ENCODE measurements at regions not wholly inside any gene's neighbourhood (a gene's known extent, or its start where the extent isn't known, plus 50 kb on each side); places are given as distances from the start of the nearest gene placed in this dataset.

DNA sequence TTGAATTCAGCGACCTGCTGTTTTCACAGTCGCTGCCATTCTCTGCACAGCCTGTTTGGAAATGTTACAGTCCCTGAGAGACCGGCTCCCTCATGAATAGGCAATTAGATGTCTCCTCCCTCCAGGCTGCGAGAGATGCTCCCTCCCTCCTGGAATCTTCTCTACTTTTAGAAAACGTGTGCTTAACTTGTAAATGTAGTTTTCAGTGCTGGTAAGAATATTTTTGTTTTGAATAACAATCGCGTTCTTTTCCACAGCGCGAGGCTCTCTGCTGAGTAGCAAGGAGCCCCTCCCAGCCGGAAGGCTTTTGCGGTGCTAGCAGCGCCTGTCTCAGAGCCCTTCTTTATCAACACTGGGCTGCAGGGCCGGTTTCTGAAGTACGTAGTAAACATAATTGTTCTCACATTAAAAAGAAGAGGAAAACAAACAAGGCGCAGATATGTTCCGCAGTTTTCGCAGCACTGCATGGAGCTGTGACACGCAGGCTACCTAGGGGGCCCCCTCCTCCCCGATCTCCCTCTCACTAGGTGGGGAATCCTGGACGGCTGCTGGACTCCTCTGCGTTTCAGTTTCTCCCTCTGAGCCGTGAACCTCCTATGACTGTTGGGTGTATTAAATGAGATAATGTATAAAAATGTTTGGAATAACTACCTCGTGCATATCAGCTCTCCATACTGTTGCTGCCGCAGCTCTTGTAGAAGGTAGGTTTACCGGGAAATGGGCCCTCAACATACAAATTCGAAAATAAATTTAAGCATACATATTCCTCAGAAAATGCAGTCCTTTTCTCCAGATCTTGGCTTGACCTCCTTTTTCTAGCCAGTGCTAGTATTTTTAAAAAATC is 79.0 kb upstream of the SPACA1 start:
- Histone ChIP-seq H4K20me1 (ENCODE audit: control insufficient read depth, insufficient read depth, insufficient read length) (no peaks in the 10 kb centered on the region), H4K5ac (ENCODE audit: insufficient read length, low read depth, low read length) (no peak overlapping the region), H3K9me3 (ENCODE audit: control insufficient read depth, low read depth, low read length) (no peaks in the 10 kb centered on the region), H2BK120ac (ENCODE audit: low read depth, low read length, poor library complexity, severe bottlenecking) (no peak overlapping the region), H3K14ac (ENCODE audit: insufficient read depth, low read length) (no peak overlapping the region), H3K4me2 (ENCODE audit: insufficient read depth, insufficient read length, low read length) (peak overlapping the region; percentile 73), H3K27ac (ENCODE audit: insufficient read length, low read depth, low read length) (no peak overlapping the region), H4K91ac (ENCODE audit: insufficient read length, low read depth, low read length) (no peak overlapping the region), H2BK15ac (ENCODE audit: low read depth, low read length) (no peak overlapping the region), H3T11ph (ENCODE audit: low read length) (no peak overlapping the region), H2AFZ (ENCODE audit: low read length) (peak overlapping the region; percentile 59), H3K18ac (ENCODE audit: insufficient read length, low read depth, low read length) (no peak overlapping the region), H3K27me3 (ENCODE audit: insufficient read depth, low read length) (no peaks in the 10 kb centered on the region), H2BK20ac (ENCODE audit: low read depth, low read length, poor library complexity, severe bottlenecking) (no peak overlapping the region), H3K9ac (ENCODE audit: extremely low read depth, insufficient read length, low read length) (peak overlapping the region; percentile 18), H2BK12ac (ENCODE audit: insufficient read length, low read depth, low read length) (no peak overlapping the region), H3K79me1 (ENCODE audit: insufficient read depth, low read depth, low read length, poor library complexity, severe bottlenecking) (no peaks in the 10 kb centered on the region), H2AK5ac (ENCODE audit: insufficient read length, low read length) (no peak overlapping the region), H3K23ac (ENCODE audit: insufficient read length, low read depth, low read length) (no peak overlapping the region), H3K23me2 (ENCODE audit: insufficient read length, low read depth, low read length, poor library complexity, severe bottlenecking) (no peaks in the 10 kb centered on the region), H3K4me1 (ENCODE audit: insufficient read depth, low read length) (no peaks in the 10 kb centered on the region), H4K8ac (replicated peaks; ENCODE audit: insufficient read length, low read depth, low read length) (no peak overlapping the region), H2BK5ac (ENCODE audit: insufficient read length, low read length) (no peak overlapping the region), H3K4ac (ENCODE audit: low read depth, low read length) (no peak overlapping the region), H3K56ac (ENCODE audit: insufficient read length, low read depth, low read length) (no peak overlapping the region), H3K79me2 (ENCODE audit: insufficient read depth, low read length) (no peaks in the 10 kb centered on the region)
- peak; percentile 39 for DNase-seq
- TF ChIP-seq, protein P1, sequence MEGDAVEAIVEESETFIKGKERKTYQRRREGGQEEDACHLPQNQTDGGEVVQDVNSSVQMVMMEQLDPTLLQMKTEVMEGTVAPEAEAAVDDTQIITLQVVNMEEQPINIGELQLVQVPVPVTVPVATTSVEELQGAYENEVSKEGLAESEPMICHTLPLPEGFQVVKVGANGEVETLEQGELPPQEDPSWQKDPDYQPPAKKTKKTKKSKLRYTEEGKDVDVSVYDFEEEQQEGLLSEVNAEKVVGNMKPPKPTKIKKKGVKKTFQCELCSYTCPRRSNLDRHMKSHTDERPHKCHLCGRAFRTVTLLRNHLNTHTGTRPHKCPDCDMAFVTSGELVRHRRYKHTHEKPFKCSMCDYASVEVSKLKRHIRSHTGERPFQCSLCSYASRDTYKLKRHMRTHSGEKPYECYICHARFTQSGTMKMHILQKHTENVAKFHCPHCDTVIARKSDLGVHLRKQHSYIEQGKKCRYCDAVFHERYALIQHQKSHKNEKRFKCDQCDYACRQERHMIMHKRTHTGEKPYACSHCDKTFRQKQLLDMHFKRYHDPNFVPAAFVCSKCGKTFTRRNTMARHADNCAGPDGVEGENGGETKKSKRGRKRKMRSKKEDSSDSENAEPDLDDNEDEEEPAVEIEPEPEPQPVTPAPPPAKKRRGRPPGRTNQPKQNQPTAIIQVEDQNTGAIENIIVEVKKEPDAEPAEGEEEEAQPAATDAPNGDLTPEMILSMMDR (conservative IDR thresholded peaks at IDR 0.05), result no peak; the same call in 2 of the 3 replicates
- 0 out of 7 replicates have a peak, but pooled peaks cover 0 to 4% (median 1%) of the 10 kb centered on the region in 3 experiments for H3K36me3 Mint-ChIP-seq (ENCODE audit: insufficient read depth in 1 of 3, low read depth in 3 of 3)
- no peaks in the 10 kb centered on the region for H3K4me1 Mint-ChIP-seq
- H3K27ac Mint-ChIP-seq, result no peak overlapping the region
- no CpG with 5 or more reads among the region's 26 CpGs for WGBS (ENCODE audit: extremely low coverage, insufficient read length, low lambda C conversion rate)
- peaks cover 5% of the 10 kb centered on the region for H3K27me3 Mint-ChIP-seq (ENCODE audit: low read depth)
- H3K4me3 Mint-ChIP-seq, result no peak overlapping the region
- peaks cover 3 to 4% of the 10 kb centered on the region in 2 experiments; a peak in 4 of 5 replicates for H3K9me3 Mint-ChIP-seq
